ENCODE measurements at regions not wholly inside any gene's neighbourhood (a gene's known extent, or its start where the extent isn't known, plus 50 kb on each side); places are given as distances from the start of the nearest gene placed in this dataset.
A peak's percentile ranks its signal among the peaks of the same experiment; 100 is the strongest.

GRCh38 chr4:41883988-41884734 lies 51.1 kb upstream of the TMEM33 start:
- ATAC-seq: peak; percentile 33; the same call in 1 of the 3 replicates
- TF ChIP-seq TSHZ2 (CRISPR knock-in tag; IDR thresholded peaks at IDR 0.05) (peak; percentile 34; the same call in 1 of the 2 replicates), ISL1 (CRISPR knock-in tag; IDR thresholded peaks at IDR 0.05) (no peak)

GRCh38 chr4:41882625-41883347 lies 52.4 kb upstream of the TMEM33 start:
- ATAC-seq: peak; percentile 86
- TF ChIP-seq ZFP3 (CRISPR knock-in tag; IDR thresholded peaks at IDR 0.05) (no peak), ZC3H10 (CRISPR knock-in tag; IDR thresholded peaks at IDR 0.05) (no peak), SNAI2 (CRISPR knock-in tag; IDR thresholded peaks at IDR 0.05) (no peak), ZFP30 (CRISPR knock-in tag; IDR thresholded peaks at IDR 0.05) (no peak), BACH2 (CRISPR knock-in tag; IDR thresholded peaks at IDR 0.05; ENCODE audit: borderline replicate concordance) (no peak)

- peak; percentile 22; the same call in 2 of the 3 replicates for ATAC-seq
- TF ChIP-seq CREB5 (CRISPR knock-in tag; IDR thresholded peaks at IDR 0.05; ENCODE audit: low read depth): no peak
- no peak for TF ChIP-seq ZFP3 (CRISPR knock-in tag; IDR thresholded peaks at IDR 0.05)
- TF ChIP-seq PATZ1 (CRISPR knock-in tag; IDR thresholded peaks at IDR 0.05; ENCODE audit: borderline replicate concordance): no peak
- TF ChIP-seq CSRNP3 (CRISPR knock-in tag; IDR thresholded peaks at IDR 0.05): no peak
- TF ChIP-seq GLIS3 (CRISPR knock-in tag; IDR thresholded peaks at IDR 0.05): no peak
- no peak for TF ChIP-seq ZFP30 (CRISPR knock-in tag; IDR thresholded peaks at IDR 0.05)
- TF ChIP-seq ZNF565 (CRISPR knock-in tag; conservative IDR thresholded peaks at IDR 0.05; ENCODE audit: low read depth): no peak
- no peak for TF ChIP-seq OSR1 (CRISPR knock-in tag; IDR thresholded peaks at IDR 0.05)
- TF ChIP-seq ZNF70 (CRISPR knock-in tag; IDR thresholded peaks at IDR 0.05): no peak
- TF ChIP-seq PPARA (CRISPR knock-in tag; IDR thresholded peaks at IDR 0.05; ENCODE audit: borderline replicate concordance): no peak
- TF ChIP-seq TCF4 (CRISPR knock-in tag; IDR thresholded peaks at IDR 0.05; ENCODE audit: borderline replicate concordance): no peak
- TF ChIP-seq TOX (CRISPR knock-in tag; IDR thresholded peaks at IDR 0.05; ENCODE audit: borderline replicate concordance): no peak
- no peak for TF ChIP-seq TSHZ2 (CRISPR knock-in tag; IDR thresholded peaks at IDR 0.05)
- TF ChIP-seq ISL1 (CRISPR knock-in tag; IDR thresholded peaks at IDR 0.05): no peak
- no peak for TF ChIP-seq CSDC2 (CRISPR knock-in tag; IDR thresholded peaks at IDR 0.05)
- TF ChIP-seq RARB (CRISPR knock-in tag; IDR thresholded peaks at IDR 0.05): no peak
- TF ChIP-seq SNAI2 (CRISPR knock-in tag; IDR thresholded peaks at IDR 0.05): no peak
Observed at GRCh38 chr4:41881981-41882624, 53.1 kb upstream of the TMEM33 start.

All from SK-N-SH treated with all-trans-retinoic acid at 6 μM for 48 hours (cell line).